ENCODE measurements at regions not wholly inside any gene's neighbourhood (a gene's known extent, or its start where the extent isn't known, plus 50 kb on each side); places are given as distances from the start of the nearest gene placed in this dataset.

DNA sequence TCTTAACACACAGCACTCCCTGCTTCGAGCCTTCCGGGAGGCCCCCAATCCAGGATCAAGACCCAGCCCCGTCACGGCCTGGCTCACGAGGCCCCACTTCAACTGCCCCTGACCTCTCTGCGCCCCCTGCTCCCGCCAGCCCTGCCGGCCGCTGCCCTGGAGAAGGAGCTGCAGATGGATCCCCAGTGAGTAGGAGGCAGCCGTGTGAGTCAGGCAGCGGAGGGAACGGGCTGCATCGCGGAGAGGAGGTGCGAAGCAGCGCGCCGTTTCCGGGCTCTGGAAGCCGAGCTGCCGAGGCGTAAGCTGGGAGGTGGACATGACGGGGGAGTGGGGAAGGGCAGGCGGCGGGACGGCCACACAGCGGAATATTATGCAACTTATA lies 133.4 kb downstream of the TPRA1 start:
- Histone ChIP-seq H3K27me3 (replicated peaks in 1 of 4; ENCODE audit: control extremely low read depth in 1 of 4, control insufficient read depth in 3 of 4, insufficient read depth in 4 of 4, low read length in 3 of 4) (peaks cover 0 to 51% (median 12%) of the 10 kb centered on the region in 4 experiments), H3K4me3 (ENCODE audit: control extremely low read depth in 1 of 5, extremely low read depth in 1 of 5, insufficient read depth in 1 of 5, low read depth in 2 of 5, low read length in 4 of 5) (no peak overlapping the region), H3K27ac (ENCODE audit: low read length in 2 of 2) (no peak overlapping the region), H4K20me1 (ENCODE audit: control insufficient read depth, insufficient read depth, low read length, poor library complexity, severe bottlenecking) (no peaks in the 10 kb centered on the region), H3K36me3 (replicated peaks in 1 of 2; ENCODE audit: control extremely low read depth in 1 of 2, control insufficient read depth in 1 of 2, extremely low read depth in 1 of 2, insufficient read depth in 2 of 2, low read length in 1 of 2) (no peaks in the 10 kb centered on the region), H2AFZ (ENCODE audit: insufficient read depth, low read depth, low read length, poor library complexity, severe bottlenecking) (no peak overlapping the region), H3K9ac (ENCODE audit: low read length) (no peak overlapping the region), H3K4me1 (ENCODE audit: control insufficient read depth in 2 of 2, insufficient read depth in 2 of 2, low read length in 2 of 2) (peaks cover 3 to 11% of the 10 kb centered on the region in 2 donors), H3K79me2 (ENCODE audit: control insufficient read depth, insufficient read depth, low read length) (no peaks in the 10 kb centered on the region), H3K9me3 (ENCODE audit: control extremely low read depth in 1 of 3, control insufficient read depth in 2 of 3, insufficient read depth in 1 of 3, low read length in 2 of 3) (peaks cover 0 to 23% (median 0%) of the 10 kb centered on the region in 3 donors), H3K4me2 (replicated peaks; ENCODE audit: low read depth, low read length, poor library complexity, severe bottlenecking) (no peak overlapping the region)
- Mint-ChIP-seq H3K27me3 (peaks cover 63% of the 10 kb centered on the region), H3K4me1 (peaks cover 6% of the 10 kb centered on the region), H3K4me3 (no peak overlapping the region), H3K27ac (no peak overlapping the region), H3K9me3 (ENCODE audit: insufficient read depth) (no peaks in the 10 kb centered on the region)
- CTCF ChIA-PET, result interaction anchor here (1.7 kb wide), 1 partner anchor 89 kb away, joined by 4 read pairs; no protein-coding TSS in a partner anchor
- 12% methylated on average over 19 of the region's 27 CpGs for WGBS (ENCODE audit: insufficient coverage)
- ATAC-seq (ENCODE audit: low read depth) (no peak), DNase-seq (no peak)
- TF ChIP-seq CTCF (IDR thresholded peaks at IDR 0.05), result no peak
- TF ChIP-seq EZH2 (IDR thresholded peaks at IDR 0.05; ENCODE audit: borderline replicate concordance, insufficient read depth, low read depth, low read length, poor library complexity, severe bottlenecking), result no peak
- POLR2A ChIA-PET, result no interaction called here
- intact Hi-C loops (cut with micrococcal nuclease), result no loop called here

GRCh38 chr3:127456471-127457093 lies 134.0 kb downstream of the TPRA1 start:
- Histone ChIP-seq H3K79me2 (ENCODE audit: control insufficient read depth, insufficient read depth, low read length) (no peaks in the 10 kb centered on the region), H3K9ac (ENCODE audit: low read length) (no peak overlapping the region), H3K4me3 (ENCODE audit: control extremely low read depth in 1 of 5, extremely low read depth in 1 of 5, insufficient read depth in 1 of 5, low read depth in 2 of 5, low read length in 4 of 5) (no peak overlapping the region), H3K36me3 (replicated peaks in 1 of 2; ENCODE audit: control extremely low read depth in 1 of 2, control insufficient read depth in 1 of 2, extremely low read depth in 1 of 2, insufficient read depth in 2 of 2, low read length in 1 of 2) (no peaks in the 10 kb centered on the region), H3K4me2 (replicated peaks; ENCODE audit: low read depth, low read length, poor library complexity, severe bottlenecking) (no peak overlapping the region), H3K27me3 (replicated peaks in 1 of 4; ENCODE audit: control extremely low read depth in 1 of 4, control insufficient read depth in 3 of 4, insufficient read depth in 4 of 4, low read length in 3 of 4) (peaks cover 0 to 51% (median 12%) of the 10 kb centered on the region in 4 experiments), H3K4me1 (ENCODE audit: control insufficient read depth in 2 of 2, insufficient read depth in 2 of 2, low read length in 2 of 2) (peaks cover 3 to 11% of the 10 kb centered on the region in 2 donors), H4K20me1 (ENCODE audit: control insufficient read depth, insufficient read depth, low read length, poor library complexity, severe bottlenecking) (no peaks in the 10 kb centered on the region), H2AFZ (ENCODE audit: insufficient read depth, low read depth, low read length, poor library complexity, severe bottlenecking) (no peak overlapping the region), H3K27ac (ENCODE audit: low read length in 2 of 2) (no peak overlapping the region), H3K9me3 (ENCODE audit: control extremely low read depth in 1 of 3, control insufficient read depth in 2 of 3, insufficient read depth in 1 of 3, low read length in 2 of 3) (peaks cover 0 to 23% (median 0%) of the 10 kb centered on the region in 3 donors)
- Mint-ChIP-seq H3K9me3 (ENCODE audit: insufficient read depth) (no peaks in the 10 kb centered on the region), H3K4me1 (peaks cover 6% of the 10 kb centered on the region), H3K4me3 (no peak overlapping the region), H3K27me3 (peaks cover 61% of the 10 kb centered on the region), H3K27ac (no peak overlapping the region)
- ChIA-PET POLR2A (no interaction called here), CTCF (interaction anchor here (1.6 to 1.7 kb wide), 2 partner anchors 90 to 704 kb away, joined by 4 to 8 read pairs; no protein-coding TSS in a partner anchor)
- 4% methylated on average over 17 of the region's 24 CpGs for WGBS (ENCODE audit: insufficient coverage)
- DNase-seq, result no peak
- ATAC-seq (ENCODE audit: low read depth), result no peak
- intact Hi-C loops (cut with micrococcal nuclease), result no loop called here
- TF ChIP-seq EZH2 (IDR thresholded peaks at IDR 0.05; ENCODE audit: borderline replicate concordance, insufficient read depth, low read depth, low read length, poor library complexity, severe bottlenecking) (no peak), CTCF (IDR thresholded peaks at IDR 0.05) (no peak)
